PC-3 (cell line): ENCODE measurements at regions not wholly inside any gene's neighbourhood (a gene's known extent, or its start where the extent isn't known, plus 50 kb on each side); places are given as distances from the start of the nearest gene placed in this dataset.

Source experiments
- CTCF ChIP-seq: fragments of 300-600 bp; sonication (generic); conservative IDR thresholded peaks from 2 replicates; pipeline ENCODE4 v1.5.1; 2017; ENCODE audit warnings: antibody characterized with exemption, low read depth, mild to moderate bottlenecking, low read length
- EZH2phosphoT487 ChIP-seq: fragments of 300-600 bp; sonication (generic); IDR thresholded peaks from 2 replicates; pipeline ENCODE4 v1.6.1; 2018; ENCODE audit warnings: mild to moderate bottlenecking, antibody characterized with exemption, low read length, borderline replicate concordance

GRCh38 chr5:164188733-164189148 lies 683.3 kb downstream of the MAT2B start:
- TF ChIP-seq CTCF, result no peak
- no peak for TF ChIP-seq EZH2phosphoT487
